ENCODE measurements at regions not wholly inside any gene's neighbourhood (a gene's known extent, or its start where the extent isn't known, plus 50 kb on each side); places are given as distances from the start of the nearest gene placed in this dataset.

DNA sequence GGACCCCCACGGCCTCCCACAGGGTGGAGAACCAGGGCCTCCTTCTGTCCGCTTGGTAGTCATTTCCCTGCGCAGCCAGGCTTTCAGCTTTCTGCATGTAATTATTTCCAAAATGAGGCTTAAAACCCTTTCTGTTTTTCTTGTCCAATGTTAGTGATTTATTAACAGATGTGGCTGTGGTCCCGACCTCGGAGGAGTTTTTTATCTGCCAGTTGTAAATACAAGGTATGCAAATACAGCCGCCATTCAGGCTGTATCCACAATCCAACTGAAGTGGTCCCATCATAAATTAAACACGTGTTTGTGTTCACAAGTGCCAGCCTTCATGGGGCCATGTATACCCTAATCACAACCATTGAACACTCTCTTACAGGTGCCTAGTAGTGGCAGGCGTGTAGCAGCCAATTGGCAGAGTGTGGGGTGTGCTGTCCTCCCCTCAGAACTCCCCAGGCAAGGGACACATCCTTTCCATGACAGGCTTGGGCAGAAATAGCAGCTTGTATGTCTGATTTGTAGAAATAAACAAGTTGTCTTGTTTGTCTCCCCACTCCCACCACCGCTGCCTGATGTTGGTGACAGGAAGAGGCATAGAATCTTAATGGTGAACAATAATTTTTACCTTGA lies 251.3 kb upstream of the MKI67 start:
- DNase-seq: no peak

DNA sequence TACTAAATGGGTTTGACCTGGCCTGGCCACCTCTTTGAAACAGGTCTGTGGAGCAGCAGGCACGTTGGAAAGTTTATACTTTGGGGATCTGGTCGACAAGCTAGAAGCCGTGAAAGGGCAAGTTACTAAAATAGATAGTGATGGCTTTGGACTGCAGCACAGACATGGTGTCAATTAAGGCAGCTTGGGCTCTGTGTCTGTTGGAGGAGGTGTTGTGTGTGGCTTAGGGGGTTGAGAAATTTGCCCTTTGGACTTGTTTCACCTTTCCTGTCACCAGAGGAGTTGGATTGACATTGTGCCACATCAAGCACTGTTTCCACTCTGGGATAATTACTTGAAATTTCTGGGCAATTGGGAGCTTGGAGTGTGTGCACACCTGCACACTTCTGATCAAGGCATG lies 251.8 kb upstream of the MKI67 start:
- DNase-seq: no peak

DNA sequence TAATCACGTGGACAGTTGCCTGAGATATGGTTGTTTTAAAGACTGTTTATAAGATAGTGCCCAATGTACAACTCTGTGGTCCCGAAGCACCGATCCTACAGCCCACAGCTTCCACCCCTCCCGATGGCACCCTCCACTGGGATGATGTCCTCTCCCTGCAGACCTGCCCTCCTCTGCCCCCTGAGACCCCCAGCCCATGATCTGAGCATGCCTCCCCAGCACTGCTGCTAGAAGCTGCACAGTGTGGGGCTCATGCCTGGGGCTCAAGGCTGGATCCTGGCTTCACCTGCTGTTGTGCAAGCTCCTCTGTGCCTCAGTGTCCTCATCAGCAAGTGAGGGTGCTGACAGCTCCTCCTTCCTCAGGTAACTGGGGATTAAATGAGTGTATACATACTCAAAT lies 254.7 kb upstream of the MKI67 start:
- no peak for DNase-seq

DNA sequence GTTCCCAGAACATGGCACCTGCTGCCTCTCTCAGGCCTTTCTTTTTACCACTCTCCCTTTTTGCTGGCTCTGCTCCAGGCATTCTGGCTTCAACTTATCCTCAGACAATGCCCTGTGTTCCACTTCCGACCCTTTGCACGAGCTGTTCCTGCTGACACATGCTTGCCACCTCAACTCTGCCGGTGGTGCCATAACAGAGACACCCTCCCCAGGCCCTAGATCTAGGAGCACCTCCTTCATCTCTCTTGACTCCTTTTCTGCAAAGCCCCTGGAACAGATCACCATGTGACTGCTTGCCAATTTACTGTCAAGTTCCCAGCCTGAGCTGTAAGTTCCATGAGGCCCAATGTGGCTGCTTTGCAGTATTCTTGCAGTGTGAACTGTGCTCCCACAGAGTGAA lies 256.0 kb upstream of the MKI67 start:
- no peak for DNase-seq

DNA sequence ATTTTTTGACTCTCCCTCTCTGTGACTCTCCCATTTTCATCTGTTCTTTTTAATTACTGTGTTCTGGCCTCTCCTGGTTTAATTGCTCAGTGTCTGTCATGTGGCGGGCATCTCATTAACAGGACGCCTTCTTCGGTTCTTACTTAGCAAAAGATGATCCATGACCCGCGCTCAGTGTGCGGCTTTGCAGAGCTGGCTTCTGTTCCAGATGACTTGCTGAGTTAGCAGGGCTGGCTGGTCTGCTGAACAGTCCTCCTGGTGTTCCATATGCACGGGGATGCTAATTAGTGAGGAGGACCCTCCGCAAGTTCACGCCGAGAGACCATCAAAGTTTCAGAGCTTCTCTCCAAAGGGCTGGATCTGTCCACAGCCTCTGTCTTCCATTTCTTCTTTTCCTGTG lies 258.6 kb upstream of the MKI67 start:
- DNase-seq: no peak

DNA sequence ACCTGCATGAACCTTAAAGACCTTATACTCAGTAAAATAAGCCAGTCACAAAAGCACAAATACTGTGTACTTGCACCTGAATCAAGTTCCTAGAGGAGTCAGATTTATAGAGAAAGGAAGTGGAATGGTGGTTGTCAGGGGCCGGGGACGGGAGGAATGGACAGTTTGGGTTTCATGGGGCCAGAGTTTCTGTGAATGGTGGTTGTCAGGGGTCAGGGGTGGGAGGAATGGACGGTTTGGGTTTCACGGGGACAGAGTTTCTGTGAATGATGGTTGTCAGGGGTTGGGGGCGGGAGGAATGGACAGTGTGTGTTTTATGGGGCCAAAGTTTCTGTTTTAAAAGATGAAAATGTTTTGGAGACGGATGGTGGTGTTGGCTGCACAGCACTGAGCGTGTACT lies 260.0 kb upstream of the MKI67 start:
- no peak for DNase-seq

DNA sequence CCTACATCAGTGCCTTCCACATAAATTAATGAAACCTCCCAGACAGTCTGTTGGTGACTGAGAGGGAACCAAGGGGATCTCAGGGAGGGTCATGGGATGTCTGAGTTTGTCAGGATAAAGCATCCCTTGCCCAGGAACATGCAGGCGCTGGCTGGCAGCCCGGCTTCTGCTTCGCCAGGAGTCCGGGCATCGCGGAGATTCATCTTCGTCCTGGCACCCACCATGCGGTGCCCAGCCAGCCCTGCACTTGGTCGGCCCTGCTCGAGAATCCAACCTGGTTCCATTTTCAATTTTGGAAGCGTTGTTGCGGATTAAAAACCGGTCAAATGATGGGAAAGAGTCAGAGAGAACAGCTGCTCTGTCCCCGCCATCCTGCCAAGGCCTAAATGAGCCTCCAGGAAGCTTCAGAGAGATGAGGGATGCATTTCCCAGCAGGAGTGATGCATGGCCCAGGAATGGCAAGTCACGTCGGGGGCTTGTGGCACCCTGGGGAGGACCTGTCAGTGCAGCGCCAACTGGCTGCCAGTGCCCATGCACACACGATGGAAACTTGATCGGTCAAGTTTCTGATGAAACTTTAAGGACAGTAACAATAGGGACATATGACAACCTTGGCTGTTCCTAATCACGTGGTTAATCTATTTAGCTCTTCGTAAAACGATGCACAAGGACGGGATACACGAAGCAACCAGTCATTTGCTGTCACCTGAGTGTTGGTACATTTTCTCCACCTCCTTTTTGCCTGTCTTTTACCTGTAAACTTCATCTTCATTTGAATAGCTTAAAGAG lies 260.8 kb upstream of the MKI67 start:
- DNase-seq: no peak

DNA sequence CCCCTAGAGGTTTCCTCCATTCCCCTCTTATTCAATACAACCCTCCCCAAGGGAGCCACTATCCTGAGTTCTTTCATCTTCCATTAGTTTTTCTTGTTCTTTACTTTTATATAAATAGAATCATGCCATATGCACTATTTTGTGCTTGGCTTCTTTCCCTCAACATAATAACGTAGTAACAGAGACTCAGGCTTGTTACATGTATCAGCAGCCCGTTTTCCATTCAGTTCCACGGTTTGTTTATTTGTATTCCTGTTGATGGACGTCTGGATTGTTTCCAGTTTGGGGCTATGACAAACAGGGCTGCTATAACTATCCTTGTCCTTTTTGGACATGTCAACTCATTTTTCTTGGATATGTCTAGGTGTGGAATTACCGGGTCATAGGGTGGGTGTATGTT lies 264.4 kb upstream of the MKI67 start:
- no peak for DNase-seq

DNA sequence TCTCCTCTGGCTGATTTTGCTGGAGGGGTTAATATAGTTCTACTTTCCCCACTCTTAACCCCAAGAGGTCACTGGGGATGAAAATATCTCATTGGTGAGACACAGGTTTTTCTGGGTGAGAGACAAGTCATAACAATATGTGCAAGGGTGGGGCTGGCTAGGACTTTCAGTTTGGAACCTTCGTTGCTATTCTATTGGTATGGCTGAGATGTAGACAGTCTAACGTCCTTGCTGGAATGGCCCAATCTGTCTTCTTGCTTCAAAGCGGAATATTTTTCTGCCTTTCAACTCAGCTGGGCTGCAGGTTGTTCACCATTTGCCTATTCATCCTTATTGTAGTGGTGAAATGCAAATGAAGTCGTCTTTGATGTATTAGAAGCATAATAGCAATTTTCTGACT lies 267.3 kb upstream of the MKI67 start:
- no peak for DNase-seq

DNA sequence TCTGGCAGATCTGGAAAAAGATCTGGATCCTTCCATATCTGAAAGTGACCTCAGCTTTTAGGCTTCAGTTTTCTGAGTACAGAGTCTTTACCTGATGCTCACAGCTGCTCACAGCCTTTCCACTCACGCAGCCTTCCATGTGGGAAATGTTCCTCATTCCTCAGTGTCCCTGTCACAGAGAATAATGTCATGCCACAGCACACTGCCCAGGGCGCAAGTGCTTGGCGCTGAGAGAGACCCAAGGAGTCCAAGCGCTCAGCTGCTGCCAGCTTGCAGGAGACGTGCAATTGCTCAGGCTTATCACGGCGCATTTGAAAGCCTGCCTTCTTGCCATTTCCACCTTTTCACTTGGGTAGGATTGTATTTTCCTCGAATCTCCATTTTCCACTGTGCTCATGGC lies 271.9 kb upstream of the MKI67 start:
- no peak for DNase-seq

DNA sequence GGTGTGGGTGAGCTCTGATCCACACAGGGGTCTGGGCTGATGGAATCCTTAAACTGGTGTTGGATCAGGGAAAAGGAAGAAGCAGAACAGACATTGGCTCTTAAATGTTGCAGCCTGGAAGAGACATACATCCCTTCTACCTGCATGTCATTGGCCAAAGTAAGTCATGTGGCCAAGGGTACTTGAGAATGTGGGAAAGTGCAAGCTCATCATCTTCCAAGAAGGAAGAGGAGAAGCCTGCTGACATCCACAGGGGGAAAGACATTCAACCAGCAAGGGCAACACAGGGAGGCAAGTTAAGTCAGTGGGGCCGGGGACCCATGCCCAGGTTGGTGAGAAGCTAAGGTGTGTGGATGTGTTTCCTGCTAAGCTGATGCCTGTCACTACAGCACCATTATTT lies 272.8 kb upstream of the MKI67 start:
- no peak for DNase-seq

DNA sequence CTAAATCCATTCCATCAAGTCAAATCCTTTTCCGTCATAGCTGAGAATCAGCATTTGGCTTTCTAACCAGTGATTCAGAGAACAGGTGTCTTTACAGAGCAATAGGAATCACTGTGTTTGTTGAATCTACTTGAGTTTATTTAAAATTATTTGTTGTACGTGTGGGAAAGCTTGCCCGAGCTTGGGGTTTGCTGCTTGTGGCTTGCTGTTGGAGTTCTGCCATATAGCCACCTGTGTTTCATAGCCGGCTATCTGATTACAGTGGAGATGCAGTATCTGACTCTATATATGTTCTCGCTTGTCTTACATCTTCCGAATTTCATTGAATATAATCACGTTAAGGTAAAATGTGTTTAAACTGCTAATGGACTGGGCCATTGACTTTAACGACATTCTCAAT lies 274.3 kb upstream of the MKI67 start:
- no peak for DNase-seq

DNA sequence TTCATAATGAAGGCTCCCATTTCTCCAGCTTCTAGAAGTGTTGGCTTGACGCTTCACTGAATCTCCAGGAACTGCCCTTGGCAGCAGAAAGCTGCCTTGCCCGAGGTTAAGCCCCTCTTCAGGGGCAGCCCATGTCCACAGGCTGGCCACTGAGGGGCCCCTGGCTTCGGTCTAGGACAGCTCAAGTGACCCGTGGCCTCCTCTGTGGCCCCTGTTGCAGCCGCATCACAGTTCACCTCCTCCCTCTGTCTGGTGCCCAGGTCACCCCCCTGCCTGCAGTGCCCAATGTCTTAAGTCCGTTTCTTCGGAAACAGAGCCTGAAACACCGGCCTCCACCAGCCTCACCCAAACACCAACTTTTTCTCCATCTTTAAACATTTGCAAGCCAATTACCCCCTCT lies 279.2 kb upstream of the MKI67 start:
- no peak for DNase-seq

DNA sequence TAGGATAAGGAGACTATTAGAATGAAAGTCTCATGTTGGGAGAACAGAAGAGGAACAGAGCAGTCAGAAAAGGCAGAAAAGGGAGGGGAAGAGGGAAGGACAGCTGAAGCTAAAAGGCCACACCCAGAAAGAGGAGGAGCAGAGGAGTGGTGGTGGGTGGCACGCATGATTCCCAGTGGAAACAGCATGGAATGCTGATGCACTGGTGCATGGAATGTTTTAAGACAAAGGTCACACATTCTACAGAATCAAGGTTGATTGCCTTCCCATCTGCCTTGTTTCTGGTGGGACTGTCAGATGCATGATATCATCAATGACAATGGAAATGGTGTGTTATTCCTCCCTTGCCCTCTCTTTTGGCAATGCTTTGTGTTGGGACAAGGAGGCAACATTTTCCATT lies 285.4 kb upstream of the MKI67 start:
- no peak for DNase-seq

DNA sequence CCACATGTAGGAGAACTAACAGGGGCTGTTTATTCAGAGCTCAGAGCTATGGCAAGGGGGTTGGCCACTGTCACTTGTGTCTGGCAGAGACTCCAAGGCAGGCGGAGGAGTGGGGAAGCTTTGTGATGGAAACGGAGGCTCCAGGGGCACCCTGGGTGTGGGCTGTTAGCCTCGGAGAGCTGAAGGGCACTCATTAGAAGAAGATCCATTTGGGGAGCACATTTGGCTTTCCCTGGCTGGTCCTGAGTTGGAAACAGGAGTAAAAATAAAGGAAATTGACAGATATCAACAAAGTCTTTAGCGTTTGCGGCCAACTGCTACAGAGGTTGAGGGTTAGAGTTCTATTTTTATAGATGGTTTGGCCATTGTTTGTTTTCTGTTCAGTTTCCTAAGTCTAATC lies 288.3 kb upstream of the MKI67 start:
- DNase-seq: no peak

DNA sequence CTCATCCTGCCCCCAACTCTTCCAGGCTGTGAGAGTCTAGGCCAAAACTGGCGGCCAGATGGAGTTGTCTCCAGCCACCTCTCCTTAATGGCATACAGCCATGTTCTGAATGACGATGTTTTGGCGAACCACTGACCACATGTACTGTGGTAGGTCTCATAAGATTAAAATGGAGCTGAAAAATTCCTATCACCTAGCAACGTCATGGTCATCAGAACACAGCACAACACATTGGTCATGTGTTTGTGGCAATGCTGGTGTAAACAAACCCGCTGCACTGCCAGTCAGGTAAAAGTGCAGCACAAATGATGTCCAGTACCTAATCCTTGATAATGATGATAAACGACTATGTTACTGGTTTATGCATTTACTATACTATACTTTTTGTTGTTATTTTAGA lies 290.0 kb upstream of the MKI67 start:
- DNase-seq: no peak

DNA sequence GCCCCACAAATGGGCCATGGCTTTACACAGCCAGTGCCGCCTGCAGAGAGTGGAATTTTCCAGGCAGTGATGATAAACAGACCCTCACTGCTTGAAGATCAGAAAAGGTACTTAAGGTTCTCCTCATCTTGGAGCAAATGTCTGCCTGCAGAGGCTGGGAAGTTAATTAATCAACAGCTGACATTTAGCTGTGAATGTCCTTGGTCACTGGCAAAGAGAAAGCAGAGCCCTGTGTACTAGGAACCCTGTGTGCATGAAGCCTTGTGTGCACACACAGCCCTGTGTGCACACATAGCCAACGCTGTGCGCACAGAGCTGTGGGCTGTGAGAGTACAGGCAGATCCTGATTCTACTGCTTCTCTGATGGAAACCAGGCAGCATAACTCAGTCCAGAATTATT lies 291.6 kb upstream of the MKI67 start:
- no peak for DNase-seq

DNA sequence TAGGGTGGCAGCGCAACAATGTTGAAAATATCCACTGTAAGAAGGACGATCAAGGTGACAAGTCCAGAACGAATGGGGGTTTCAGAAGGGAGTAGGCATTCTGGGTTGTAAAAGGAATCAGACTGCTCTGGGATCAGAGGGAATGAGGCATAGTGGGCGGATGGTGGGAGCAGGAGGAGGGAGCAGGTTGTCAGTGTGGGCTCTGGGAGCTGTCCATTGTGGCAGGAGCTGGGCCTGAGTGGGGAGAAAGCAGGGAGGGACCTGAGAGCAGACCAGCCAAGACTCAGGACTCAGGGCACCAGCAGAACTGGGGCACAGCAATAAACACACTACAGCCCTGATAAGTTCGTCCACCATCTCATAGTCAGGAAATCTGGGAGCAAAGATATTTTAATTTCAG lies 292.6 kb upstream of the MKI67 start:
- DNase-seq: no peak

DNA sequence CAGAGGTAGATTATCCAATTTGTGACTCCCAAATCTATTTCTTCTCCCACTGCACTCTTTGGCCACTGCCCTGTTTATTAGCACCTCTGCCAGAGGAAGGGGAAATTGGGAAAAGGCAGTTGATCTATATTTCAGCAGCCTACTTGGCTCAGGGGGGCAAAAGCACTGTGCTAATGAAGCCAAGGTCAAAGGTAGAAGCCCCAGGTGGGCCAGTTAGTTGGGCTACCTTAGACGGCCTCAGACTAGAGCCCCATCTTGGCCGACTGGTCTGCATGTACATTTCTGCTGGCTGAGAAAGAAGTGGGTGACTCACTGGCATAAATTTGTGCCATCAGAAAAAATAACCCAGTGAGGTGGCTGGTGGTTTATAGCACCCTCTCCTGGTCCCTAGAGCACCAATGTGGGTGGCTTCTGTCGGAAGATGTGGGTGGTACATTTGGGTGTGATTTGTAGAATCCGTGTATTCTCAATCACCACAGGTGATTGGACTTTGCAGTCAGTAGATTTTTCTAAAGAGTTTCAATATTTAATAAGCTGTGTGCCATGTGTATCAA lies 293.3 kb upstream of the MKI67 start:
- no peak for DNase-seq

DNA sequence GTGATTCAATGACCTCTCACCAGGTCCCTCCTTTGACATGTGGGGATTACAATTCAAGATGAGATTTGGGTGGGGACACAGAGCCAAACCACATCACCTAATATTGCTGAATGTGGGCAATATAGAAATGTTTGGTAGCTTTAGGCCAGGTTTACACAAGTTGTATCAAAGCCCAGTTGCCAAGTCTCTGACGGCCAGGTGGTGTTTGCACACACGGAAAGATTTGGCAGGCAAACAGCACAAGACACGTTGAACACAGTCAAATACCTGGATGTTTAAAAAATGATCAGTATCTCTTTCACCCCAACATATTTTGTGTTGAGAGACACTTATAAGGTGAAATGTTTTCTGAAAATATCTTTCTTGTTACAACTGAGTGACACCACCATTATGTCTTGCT lies 294.4 kb upstream of the MKI67 start:
- DNase-seq: no peak

DNA sequence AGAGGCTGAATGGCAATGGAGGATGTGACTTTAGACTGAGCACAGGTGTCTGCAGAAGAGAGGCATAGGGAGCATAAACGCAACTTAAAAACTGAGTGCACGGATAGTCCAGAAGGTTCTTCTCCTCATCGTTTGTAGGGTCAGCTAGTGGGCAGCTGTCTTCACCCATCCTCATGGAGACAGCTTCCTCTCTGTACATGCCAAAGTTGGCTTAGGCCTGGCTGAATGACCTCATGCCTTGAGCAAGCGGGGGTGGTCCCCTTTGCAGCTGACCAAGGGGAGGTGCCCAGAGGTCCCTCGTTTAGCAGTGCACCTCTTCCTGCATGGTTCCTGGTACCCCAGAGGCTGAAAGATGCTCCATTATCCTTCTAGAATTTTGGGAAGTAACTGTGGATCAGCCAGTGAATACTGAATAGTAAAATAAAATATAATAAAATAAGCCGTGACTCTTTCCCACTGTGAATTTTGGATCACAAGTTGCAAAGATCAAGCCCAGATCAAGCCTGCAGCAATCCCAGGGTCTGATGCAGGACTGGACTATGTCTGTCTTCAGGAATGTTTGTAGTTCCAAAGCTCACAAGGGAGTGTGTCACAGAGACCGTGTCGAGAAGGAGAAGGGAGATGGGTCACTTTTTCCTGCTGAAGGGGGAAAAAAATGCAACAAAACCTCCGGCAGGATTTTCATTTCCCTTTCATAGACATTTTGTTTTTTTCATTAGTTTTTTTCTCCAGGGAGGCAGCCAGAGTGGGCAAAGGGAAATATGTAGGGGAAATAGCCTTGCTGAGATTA lies 295.3 kb upstream of the MKI67 start:
- no peak for DNase-seq

DNA sequence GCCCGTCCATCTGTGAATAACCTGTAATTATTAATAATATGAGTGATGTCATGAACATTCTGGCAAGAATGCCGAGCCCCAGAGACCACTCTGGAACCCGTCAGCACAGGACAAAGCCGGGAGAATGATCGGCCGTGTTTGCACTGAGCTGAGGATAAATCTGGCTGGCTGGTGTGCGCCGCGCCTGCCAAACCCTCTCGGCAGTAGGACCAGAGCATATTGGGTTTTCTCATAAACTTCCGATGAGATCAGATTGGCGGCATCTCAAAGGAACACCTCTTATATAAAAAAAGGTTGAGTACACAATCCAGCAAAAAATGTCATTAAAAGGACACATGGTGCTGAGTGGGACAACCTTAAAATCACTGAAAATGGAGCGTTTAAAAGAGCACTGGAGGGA lies 296.0 kb upstream of the MKI67 start:
- DNase-seq: no peak

DNA sequence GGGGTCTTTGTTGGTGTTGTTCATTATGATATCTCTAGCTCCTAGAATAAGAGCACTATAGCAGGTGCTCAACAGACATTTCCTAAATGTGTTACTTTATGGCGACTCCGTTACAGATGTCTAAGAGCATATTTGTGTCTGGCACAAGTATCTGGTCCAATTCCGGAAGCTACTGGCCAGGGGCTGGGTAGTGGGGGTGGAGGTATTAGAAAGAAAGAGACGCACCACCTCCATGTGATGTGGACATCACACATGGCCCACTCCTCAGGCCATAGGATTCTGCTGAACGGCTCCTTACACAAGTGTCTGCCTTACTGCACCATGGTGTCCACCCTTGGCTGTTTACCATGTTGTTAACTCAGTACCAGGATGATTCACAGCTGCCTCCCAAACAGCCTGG lies 296.8 kb upstream of the MKI67 start:
- DNase-seq: no peak

DNA sequence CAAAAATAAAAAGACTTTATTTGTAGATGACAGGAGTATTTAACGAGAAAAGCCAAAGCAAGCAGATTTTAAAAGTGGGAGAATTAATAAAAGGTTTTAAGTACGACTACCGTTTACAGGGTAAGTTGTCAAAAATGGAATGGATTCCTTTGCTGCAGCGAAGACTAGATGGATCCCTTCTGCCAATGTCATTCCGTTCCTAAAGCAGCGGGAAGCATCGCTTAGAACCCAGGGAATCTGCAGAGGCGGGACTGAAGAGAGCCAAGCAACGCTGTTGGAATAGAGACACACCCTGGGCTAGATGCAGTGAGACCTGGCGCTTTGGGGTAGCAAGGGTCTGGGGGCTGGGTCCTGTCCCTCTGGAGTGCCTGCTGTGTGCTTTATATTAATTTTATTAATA lies 303.1 kb upstream of the MKI67 start:
- no peak for DNase-seq
